Activated T-cell treated with anti-CD3 and anti-CD28 coated beads, Interleukin-2, amount 50 U/mL, for 48 hours (primary cell): ENCODE measurements at regions not wholly inside any gene's neighbourhood (a gene's known extent, or its start where the extent isn't known, plus 50 kb on each side); places are given as distances from the start of the nearest gene placed in this dataset.

Experiments used
- DNase-seq, 2 experiments: peaks; one replicate each; pipeline ENCODE4 v3.0.0-alpha.2; 2020

DNA sequence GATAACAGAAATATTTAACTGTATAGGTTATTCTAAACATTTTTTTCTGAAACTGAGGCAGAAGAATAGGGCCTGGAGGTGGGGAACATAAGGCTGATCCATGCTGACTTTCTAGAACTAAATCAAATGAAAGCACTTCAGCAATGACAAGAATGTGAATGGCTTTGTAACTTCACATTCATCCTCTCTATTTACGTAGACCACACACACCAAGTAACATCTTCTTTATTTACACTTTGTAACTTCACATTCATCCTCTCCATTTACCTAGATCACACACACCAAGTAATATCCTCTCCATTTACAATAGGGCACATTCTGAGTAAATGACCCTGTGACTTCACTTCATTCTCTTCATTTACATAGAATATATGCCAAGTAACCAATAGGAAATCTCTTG lies 251.8 kb upstream of the CDH9 start:
- DNase-seq = no peak

DNA sequence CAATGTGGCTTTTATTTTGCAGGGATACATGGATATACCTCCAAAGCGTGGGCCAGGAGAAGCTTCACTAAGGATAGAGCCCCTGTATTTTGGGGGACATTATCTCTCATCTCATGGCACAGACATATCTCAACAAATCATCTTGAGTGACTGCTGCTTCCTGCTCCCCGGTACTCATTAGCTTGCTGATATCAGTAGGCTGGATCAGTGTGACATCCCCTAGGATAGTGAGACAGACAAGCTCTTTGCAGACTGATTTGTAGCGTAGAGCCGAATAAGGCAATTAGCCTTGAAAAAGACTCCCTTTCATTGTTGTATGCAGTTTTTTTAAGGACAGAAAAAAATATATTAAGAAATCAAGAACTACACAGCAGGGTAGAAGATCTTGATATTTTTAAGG lies 237.7 kb upstream of the CDH9 start:
- no peak for DNase-seq

GRCh38 chr5:27275345-27275744 lies 237.0 kb upstream of the CDH9 start:
- DNase-seq = no peak

DNA sequence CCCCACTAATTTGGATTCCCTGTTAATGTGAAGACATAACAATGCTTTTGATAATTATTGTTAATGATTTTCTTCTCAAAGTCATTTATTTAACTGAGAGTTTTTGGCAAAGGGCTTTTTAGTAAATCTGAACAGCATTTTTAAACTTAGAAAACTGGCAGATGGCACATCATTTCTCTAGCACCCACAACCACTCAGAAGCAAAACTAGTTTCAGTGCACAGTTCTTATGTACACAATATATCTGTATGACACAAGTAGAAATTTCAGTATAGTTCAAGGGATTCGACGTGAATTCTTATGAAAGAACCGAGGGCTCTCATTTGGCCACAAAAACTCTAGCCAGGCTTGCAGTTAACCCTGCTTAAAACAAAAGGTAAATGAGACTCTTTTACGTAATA lies 231.4 kb upstream of the CDH9 start:
- no peak for DNase-seq

GRCh38 chr5:27267209-27267824 lies 228.9 kb upstream of the CDH9 start:
- no peak for DNase-seq

DNA sequence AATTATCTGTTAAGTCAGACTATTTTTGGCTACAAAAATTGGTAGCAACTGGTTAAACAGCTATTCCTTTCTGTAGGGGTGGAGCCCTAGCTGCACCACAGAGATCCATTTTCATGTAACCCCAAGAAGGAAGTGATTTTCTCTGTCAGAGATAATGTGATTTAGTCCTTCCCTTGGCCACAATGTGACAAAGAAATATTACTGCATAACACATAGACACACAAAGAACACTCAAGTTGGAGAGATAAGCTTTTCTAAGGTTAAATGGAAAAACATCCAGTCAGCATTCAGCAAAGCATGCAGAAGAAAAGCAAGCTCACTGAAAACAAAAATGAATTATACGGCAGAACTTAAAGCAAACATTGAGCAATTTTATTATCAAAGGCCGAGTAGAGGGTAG lies 227.8 kb upstream of the CDH9 start:
- no peak for DNase-seq

GRCh38 chr5:27257696-27258095 lies 219.3 kb upstream of the CDH9 start:
- DNase-seq = no peak

DNA sequence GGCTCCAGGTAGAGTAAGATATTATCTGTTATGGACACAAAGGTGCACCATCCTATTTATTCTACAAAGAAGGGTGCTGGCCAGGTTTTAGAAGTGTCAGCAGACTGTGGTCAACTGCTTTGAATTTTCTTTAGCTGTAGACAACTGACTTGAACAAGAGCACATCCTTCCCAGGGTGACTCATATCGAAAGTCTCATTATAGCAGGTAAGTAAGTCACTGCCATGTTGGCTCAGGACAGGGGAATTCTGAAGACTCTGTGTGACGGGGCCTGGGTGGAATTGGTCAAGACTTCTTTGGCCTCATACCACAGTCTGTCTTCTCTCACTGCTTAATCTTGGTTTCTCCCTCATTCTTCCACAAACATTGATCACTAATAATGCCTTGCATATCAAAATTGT lies 214.5 kb upstream of the CDH9 start:
- no peak for DNase-seq

DNA sequence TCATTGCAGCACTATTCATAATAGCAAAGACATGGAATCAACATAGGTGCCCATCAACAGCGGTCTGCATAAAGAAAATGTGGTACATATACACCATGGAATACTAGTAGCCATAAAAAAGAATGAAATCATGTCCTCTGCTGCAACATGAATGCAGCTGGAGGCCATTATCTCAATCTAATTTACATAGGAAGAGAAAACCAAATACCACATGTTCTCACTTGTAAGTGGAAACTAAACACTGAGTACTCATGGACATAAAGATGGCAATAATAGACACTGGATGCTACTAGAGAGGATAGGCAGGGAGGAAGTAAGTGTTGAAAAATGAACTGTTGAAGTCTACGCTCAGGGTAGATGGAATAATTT lies 203.9 kb upstream of the CDH9 start:
- DNase-seq = no peak

DNA sequence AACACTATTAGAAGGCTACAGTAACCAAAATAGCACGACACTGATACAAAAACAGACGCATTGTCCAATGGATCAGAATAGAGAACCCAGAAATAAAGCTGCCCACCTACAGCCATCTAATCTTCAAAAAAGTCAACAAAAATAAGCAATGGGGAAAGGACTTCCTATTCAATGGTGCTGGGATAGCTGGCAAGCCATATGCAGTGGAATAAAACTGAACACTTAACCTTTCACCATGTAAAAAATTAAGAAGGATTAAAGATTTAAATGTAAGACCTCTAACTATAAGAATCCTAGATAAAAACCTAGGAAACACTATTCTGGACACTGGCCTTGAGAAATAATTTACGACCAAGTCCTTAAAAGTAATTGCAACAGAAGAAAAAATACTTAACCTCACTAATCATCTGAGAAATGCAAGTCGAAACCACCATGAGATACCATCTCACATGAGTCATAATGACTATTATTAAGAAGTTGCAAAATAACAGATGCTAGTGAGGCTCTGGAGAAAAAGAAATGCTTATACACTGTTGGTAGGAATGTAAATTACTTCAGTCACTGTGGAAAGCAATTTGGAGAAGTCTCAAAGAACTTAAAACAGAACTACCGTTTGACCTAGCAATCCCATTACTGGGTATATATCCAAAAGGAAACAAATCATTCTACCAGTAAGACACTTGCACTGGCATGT lies 203.3 kb upstream of the CDH9 start:
- no peak for DNase-seq

DNA sequence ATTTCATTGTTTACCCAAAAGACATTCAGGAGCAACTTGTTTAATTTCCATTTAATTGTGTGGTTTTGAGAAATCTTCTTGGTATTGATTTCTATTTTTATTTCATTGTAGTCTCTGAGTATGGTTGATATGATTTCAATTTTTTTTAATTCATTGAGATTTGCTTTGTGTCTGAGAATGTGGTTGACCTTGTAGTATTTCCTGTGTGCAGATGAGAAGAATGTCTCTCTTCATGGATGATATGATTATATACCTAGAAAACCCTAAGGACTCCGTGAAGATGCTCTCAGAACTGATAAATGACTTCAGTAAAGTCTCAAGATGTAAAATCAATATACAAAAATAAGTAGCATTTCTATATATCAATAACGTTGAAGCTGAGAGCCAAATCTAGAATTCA lies 202.4 kb upstream of the CDH9 start:
- no peak for DNase-seq

GRCh38 chr5:27234916-27235315 lies 196.5 kb upstream of the CDH9 start:
- DNase-seq = no peak

DNA sequence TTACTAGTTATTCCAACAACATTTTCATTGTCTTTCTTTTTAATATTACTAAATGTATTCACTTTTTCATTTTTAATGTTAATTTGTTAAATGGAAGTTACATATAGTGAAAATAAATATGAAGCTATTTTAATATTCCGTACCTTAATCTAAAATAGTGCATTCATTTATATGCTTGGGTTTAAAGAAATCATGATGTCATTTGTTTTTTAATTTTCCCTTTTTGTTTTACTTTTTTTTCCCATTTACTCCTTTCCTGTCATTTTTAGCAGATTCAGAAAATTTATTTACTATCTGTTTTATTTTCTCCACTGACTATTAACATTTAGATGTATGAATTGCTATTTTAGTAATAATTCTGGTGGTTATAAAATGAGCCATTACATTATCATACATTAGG lies 183.0 kb upstream of the CDH9 start:
- no peak for DNase-seq

GRCh38 chr5:27220752-27221151 lies 182.4 kb upstream of the CDH9 start:
- DNase-seq = no peak

DNA sequence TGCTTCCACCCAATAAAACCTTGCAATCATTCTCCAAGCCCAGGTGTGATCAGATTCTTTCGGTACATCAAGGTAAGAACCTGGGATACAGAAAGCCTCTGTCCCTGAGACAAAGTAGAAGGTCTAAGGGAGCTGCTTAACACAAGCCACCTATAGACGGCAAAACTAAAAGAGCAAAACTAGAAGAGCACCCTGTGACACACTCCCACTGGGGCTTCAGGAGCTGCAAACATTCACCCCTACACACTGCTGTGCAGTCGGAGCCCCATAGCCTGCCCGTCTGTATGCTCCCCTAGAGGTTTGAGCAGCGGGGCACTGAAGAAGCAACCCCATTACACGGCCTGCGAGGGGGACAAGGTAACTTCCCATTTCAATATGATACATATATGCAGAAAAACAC lies 179.6 kb upstream of the CDH9 start:
- no peak for DNase-seq

- DNase-seq = no peak
Measured at GRCh38 chr5:27217155-27217956, 179.0 kb upstream of the CDH9 start.

DNA sequence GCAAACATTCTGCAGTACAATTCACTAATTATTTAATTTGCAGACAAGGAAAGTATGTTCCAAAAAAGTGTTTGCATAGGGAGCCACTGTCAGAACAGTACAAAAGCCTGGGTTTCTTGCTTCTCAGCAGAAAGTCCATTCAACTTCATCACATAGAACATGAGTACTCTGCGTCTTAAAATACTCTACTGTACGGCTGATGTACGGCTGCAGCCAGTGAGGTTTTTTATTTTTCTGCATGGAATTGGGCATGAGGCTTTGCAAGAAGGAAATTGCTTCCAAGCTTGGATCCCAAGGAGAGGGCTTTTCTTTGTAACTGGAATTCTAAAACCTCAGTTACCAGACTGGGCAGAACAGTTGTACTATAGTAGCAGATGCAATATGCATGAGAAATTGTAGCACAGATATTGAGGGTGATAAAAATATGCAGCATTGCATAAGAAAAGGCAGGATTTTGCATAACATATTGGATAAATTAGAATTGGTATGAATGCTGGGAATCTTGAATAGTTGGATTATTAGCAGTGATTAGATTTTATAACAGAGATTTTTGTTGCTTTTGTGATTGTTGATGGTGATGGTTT lies 178.1 kb upstream of the CDH9 start:
- no peak for DNase-seq

DNA sequence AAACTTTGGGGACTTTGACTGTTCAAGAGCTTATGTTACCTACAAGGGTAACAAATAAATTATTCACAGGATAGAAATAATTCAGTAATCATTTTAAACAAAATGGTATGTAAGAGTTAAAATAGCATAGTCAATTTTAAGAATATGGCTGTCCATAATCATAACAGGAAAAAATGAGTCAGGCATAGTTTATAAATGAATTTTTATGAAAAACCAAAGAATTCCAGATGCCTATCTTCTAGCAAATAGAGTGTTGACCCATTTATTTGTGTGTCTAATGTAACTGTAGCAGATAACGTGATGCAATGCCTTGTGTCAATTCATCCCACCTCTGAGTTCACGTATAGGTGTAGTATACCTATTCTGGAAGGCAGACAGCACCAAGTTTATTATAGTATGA lies 169.7 kb upstream of the CDH9 start:
- no peak for DNase-seq

DNA sequence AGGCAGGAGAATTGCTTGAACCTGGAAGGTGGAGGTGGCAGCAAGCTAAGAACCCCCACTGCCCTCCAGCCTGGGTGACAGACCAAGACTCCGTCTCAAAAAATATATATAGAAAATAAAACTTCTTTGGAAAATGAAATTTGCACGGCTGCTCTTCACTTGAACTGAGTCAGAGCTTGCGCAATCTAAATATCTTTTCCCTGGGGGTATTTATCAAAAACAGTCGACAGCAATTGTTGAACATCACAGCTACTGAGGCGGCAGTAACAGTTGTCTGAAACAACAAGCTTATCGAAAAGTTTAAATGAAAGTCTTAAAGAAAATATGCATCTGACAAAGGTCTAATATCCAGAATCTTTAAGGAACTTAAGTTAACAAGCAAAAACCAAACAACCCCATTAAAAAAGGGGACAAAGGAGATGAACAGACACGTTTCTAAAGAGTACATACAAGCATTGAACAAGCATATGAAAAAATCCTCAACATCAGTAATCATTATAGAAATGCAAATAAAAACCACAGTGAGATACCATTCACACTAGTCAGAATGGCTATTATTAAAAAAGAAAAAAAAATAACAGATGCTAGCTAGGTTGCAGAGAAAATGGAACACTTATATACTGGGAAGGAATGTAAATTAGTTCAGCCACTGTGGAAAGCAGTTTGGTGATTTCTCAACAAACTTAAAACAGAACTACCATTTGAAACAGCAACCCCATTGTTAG lies 153.6 kb upstream of the CDH9 start:
- no peak for DNase-seq

GRCh38 chr5:27172693-27173092 lies 134.3 kb upstream of the CDH9 start:
- DNase-seq = no peak

- no peak for DNase-seq
Measured at GRCh38 chr5:27171761-27172261, 133.4 kb upstream of the CDH9 start.

- DNase-seq = no peak
Measured at GRCh38 chr5:27158775-27159174, 120.4 kb upstream of the CDH9 start.

DNA sequence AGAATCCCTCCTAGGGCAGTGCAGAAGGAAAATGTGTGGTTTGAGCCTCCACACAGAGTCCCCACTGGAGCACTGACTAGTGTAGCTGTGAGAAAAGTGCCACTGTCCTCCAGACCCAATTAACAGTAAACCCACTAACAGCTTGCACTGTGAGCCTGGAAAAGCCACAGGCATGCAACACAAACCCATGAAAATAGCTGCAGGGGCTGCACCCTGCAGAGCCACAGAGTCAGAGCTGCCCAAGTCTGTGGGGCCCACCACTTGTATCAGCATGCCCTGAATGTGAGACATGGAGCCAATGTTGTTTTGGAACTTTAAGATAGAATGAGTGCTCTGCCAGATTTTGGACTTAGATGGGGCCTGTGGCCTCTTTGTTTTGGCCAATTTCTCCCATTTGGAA lies 119.8 kb upstream of the CDH9 start:
- DNase-seq = no peak
